H1 (cell line): ENCODE measurements at regions not wholly inside any gene's neighbourhood (a gene's known extent, or its start where the extent isn't known, plus 50 kb on each side); places are given as distances from the start of the nearest gene placed in this dataset.

Experiments used
- ASH2L ChIP-seq: fragments of 200-600, 300-600 bp; sonication (generic); IDR thresholded peaks from one replicate; pipeline ENCODE4 v1.7.1; 2017; ENCODE audit warnings: low read length
- CREB1 ChIP-seq: IDR thresholded peaks from 2 replicates; pipeline ENCODE4 v1.6.1; 2012; ENCODE audit warnings: inconsistent platforms
- EP300 ChIP-seq, 2 experiments: IDR thresholded peaks; 1 replicate in 1 of 2; 2 replicates in 1 of 2; pipeline ENCODE4 v1.6.1; 2011 to 2012; ENCODE audit warnings: low read depth in 2 of 2, low read length in 2 of 2, mild to moderate bottlenecking in 2 of 2, borderline replicate concordance in 1 of 2, inconsistent platforms in 1 of 2, moderate library complexity in 1 of 2
- GABPA ChIP-seq: IDR thresholded peaks from 2 replicates; pipeline ENCODE4 v1.6.1; 2011; ENCODE audit warnings: mild to moderate bottlenecking, low read length, moderate library complexity, borderline replicate concordance; ENCODE audit not compliant: insufficient read depth
- POU5F1 ChIP-seq: IDR thresholded peaks from 2 replicates; pipeline ENCODE4 v1.6.1; 2011; ENCODE audit warnings: low read depth, mild to moderate bottlenecking, low read length, moderate library complexity
- RAD21 ChIP-seq, 2 experiments: IDR thresholded peaks in 1 of 2; conservative IDR thresholded peaks in 1 of 2; 2 replicates each; pipeline ENCODE4 v1.6.1; 2011; ENCODE audit warnings: low read depth in 2 of 2, low read length in 2 of 2, improper control_type of control experiment in 1 of 2, inconsistent platforms in 1 of 2, mild to moderate bottlenecking in 1 of 2, moderate library complexity in 1 of 2
- SP1 ChIP-seq: IDR thresholded peaks from 2 replicates; pipeline ENCODE4 v1.6.1; 2011; ENCODE audit warnings: low read depth, low read length
- SP4 ChIP-seq: IDR thresholded peaks from 2 replicates; pipeline ENCODE4 v1.6.1; 2012; ENCODE audit warnings: low read length, inconsistent platforms
- TEAD4 ChIP-seq: IDR thresholded peaks from 2 replicates; pipeline ENCODE4 v1.6.1; 2012; ENCODE audit warnings: low read depth, low read length, inconsistent platforms, mixed read lengths
- TF ChIP-seq, protein P1 (sequence below): fragments of 300-600 bp; sonication (generic); IDR thresholded peaks from 2 replicates; pipeline ENCODE4 v1.7.1; 2012; ENCODE audit warnings: low read length, moderate library complexity, mild to moderate bottlenecking, inconsistent platforms; ENCODE audit not compliant: insufficient replicate concordance

DNA sequence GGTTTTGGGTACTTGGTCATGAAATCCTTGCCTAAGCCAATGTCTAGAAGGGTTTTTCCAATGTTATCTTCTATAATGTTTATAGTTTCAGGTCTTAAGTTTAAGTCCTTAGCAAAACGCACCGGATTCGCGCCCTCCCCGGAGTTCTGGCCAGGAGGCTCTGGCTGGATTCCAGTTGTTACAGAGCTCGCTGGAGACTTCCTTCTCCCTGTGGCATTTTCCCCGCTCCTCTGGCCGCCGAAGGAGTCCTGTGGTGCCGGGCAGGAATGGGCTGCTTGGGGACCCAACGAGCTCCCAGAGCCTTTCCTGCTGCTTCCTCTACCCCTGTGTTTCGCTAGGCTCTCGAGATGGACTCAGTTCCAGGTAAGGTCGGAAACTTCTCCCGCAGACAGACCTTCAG is 335.9 kb downstream of the AEBP2 start (continued):
- TF ChIP-seq, protein P1, sequence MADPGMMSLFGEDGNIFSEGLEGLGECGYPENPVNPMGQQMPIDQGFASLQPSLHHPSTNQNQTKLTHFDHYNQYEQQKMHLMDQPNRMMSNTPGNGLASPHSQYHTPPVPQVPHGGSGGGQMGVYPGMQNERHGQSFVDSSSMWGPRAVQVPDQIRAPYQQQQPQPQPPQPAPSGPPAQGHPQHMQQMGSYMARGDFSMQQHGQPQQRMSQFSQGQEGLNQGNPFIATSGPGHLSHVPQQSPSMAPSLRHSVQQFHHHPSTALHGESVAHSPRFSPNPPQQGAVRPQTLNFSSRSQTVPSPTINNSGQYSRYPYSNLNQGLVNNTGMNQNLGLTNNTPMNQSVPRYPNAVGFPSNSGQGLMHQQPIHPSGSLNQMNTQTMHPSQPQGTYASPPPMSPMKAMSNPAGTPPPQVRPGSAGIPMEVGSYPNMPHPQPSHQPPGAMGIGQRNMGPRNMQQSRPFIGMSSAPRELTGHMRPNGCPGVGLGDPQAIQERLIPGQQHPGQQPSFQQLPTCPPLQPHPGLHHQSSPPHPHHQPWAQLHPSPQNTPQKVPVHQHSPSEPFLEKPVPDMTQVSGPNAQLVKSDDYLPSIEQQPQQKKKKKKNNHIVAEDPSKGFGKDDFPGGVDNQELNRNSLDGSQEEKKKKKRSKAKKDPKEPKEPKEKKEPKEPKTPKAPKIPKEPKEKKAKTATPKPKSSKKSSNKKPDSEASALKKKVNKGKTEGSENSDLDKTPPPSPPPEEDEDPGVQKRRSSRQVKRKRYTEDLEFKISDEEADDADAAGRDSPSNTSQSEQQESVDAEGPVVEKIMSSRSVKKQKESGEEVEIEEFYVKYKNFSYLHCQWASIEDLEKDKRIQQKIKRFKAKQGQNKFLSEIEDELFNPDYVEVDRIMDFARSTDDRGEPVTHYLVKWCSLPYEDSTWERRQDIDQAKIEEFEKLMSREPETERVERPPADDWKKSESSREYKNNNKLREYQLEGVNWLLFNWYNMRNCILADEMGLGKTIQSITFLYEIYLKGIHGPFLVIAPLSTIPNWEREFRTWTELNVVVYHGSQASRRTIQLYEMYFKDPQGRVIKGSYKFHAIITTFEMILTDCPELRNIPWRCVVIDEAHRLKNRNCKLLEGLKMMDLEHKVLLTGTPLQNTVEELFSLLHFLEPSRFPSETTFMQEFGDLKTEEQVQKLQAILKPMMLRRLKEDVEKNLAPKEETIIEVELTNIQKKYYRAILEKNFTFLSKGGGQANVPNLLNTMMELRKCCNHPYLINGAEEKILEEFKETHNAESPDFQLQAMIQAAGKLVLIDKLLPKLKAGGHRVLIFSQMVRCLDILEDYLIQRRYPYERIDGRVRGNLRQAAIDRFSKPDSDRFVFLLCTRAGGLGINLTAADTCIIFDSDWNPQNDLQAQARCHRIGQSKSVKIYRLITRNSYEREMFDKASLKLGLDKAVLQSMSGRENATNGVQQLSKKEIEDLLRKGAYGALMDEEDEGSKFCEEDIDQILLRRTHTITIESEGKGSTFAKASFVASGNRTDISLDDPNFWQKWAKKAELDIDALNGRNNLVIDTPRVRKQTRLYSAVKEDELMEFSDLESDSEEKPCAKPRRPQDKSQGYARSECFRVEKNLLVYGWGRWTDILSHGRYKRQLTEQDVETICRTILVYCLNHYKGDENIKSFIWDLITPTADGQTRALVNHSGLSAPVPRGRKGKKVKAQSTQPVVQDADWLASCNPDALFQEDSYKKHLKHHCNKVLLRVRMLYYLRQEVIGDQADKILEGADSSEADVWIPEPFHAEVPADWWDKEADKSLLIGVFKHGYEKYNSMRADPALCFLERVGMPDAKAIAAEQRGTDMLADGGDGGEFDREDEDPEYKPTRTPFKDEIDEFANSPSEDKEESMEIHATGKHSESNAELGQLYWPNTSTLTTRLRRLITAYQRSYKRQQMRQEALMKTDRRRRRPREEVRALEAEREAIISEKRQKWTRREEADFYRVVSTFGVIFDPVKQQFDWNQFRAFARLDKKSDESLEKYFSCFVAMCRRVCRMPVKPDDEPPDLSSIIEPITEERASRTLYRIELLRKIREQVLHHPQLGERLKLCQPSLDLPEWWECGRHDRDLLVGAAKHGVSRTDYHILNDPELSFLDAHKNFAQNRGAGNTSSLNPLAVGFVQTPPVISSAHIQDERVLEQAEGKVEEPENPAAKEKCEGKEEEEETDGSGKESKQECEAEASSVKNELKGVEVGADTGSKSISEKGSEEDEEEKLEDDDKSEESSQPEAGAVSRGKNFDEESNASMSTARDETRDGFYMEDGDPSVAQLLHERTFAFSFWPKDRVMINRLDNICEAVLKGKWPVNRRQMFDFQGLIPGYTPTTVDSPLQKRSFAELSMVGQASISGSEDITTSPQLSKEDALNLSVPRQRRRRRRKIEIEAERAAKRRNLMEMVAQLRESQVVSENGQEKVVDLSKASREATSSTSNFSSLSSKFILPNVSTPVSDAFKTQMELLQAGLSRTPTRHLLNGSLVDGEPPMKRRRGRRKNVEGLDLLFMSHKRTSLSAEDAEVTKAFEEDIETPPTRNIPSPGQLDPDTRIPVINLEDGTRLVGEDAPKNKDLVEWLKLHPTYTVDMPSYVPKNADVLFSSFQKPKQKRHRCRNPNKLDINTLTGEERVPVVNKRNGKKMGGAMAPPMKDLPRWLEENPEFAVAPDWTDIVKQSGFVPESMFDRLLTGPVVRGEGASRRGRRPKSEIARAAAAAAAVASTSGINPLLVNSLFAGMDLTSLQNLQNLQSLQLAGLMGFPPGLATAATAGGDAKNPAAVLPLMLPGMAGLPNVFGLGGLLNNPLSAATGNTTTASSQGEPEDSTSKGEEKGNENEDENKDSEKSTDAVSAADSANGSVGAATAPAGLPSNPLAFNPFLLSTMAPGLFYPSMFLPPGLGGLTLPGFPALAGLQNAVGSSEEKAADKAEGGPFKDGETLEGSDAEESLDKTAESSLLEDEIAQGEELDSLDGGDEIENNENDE, result no peak
- TF ChIP-seq CREB1, result no peak
- TF ChIP-seq TEAD4, result no peak
- no peak for TF ChIP-seq ASH2L
- TF ChIP-seq POU5F1, result no peak
- TF ChIP-seq RAD21 (IDR thresholded peaks at IDR 0.05 in 1 of 2, conservative IDR thresholded peaks at IDR 0.05 in 1 of 2; ENCODE audit: low read depth in 2 of 2, low read length in 2 of 2), result no peak
- no peak for TF ChIP-seq EP300 (IDR thresholded peaks at IDR 0.05; ENCODE audit: borderline replicate concordance in 1 of 2, low read depth in 2 of 2, low read length in 2 of 2)
- TF ChIP-seq GABPA, result no peak
- no peak for TF ChIP-seq SP1
- no peak for TF ChIP-seq SP4
